ENCODE measurements at regions not wholly inside any gene's neighbourhood (a gene's known extent, or its start where the extent isn't known, plus 50 kb on each side); places are given as distances from the start of the nearest gene placed in this dataset.

GRCh38 chr1:94623560-94624148, 82.1 kb upstream of the F3 start:
- Histone ChIP-seq H3K36me3 (no peaks in the 10 kb centered on the region), H3K4me3 (no peak overlapping the region), H3K27me3 (no peaks in the 10 kb centered on the region), H3K4me1 (no peaks in the 10 kb centered on the region), H3K27ac (no peak overlapping the region), H3K9me3 (no peaks in the 10 kb centered on the region)
- intact Hi-C loops (cut with DNase I; ENCODE audit: low total_unique reads) (no loop called here), in situ Hi-C loops (cut with MboI; ENCODE audit: low sequenced_read_pairs in 4 of 4) (no loop called here)
- no peak for DNase-seq
- no peak for ATAC-seq
- TF ChIP-seq POLR2A (IDR thresholded peaks at IDR 0.05) (no peak), CTCF (IDR thresholded peaks at IDR 0.05 in 4 of 5, conservative IDR thresholded peaks at IDR 0.05 in 1 of 5) (no peak)

DNA sequence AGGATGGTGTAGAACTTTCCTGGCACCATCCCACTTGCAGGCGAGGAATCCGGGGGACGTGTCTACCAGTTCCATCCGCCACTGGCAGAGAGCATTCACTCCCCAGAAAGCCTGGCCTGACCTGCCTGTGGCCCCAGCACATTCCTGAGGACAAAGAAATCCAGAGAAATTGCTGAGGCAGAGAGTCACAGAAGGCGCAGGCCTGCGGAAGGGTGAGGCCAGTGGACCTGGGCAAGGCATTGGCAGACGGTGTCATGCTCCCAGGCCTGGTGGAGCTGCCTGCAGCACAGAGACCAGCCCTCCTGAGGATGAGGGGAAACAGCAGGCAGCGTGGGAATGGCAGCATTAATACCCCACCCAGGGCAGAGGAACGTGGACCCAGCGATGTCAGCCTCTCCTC, 81.2 kb upstream of the F3 start:
- TF ChIP-seq CTCF (IDR thresholded peaks at IDR 0.05 in 4 of 5, conservative IDR thresholded peaks at IDR 0.05 in 1 of 5) (no peak), POLR2A (IDR thresholded peaks at IDR 0.05) (no peak)
- Histone ChIP-seq H3K27ac (no peak overlapping the region), H3K9me3 (no peaks in the 10 kb centered on the region), H3K27me3 (no peaks in the 10 kb centered on the region), H3K36me3 (no peaks in the 10 kb centered on the region), H3K4me1 (no peaks in the 10 kb centered on the region), H3K4me3 (no peak overlapping the region)
- DNase-seq: no peak
- intact Hi-C loops (cut with DNase I; ENCODE audit: low total_unique reads): no loop called here
- in situ Hi-C loops (cut with MboI; ENCODE audit: low sequenced_read_pairs in 4 of 4): no loop called here
- no peak for ATAC-seq

DNA sequence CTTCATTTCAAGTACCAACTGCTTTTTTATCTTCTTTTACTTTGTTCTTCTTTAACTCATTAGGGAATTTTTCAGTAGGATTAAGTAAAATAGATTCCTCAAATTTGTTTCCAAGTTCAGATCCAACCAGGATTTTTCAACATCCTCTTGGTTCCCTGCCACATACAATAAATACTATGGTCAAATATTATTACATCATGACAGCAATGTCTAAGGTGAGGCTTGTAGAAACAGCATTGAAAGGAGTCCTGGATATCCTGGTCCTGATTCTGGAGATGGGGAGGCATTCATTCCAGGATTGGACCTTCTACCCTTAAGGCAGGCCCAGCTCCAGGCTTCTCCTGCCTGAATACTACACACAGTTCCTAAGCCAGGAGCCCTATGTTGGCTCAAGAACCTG, 80.2 kb upstream of the F3 start:
- Histone ChIP-seq H3K9me3 (no peaks in the 10 kb centered on the region), H3K4me3 (no peak overlapping the region), H3K36me3 (no peaks in the 10 kb centered on the region), H3K4me1 (no peaks in the 10 kb centered on the region), H3K27ac (no peak overlapping the region), H3K27me3 (no peaks in the 10 kb centered on the region)
- DNase-seq: no peak
- TF ChIP-seq POLR2A (IDR thresholded peaks at IDR 0.05) (no peak), CTCF (IDR thresholded peaks at IDR 0.05 in 4 of 5, conservative IDR thresholded peaks at IDR 0.05 in 1 of 5) (no peak)
- in situ Hi-C loops (cut with MboI; ENCODE audit: low sequenced_read_pairs in 4 of 4): no loop called here
- intact Hi-C loops (cut with DNase I; ENCODE audit: low total_unique reads): no loop called here
- ATAC-seq: no peak

GRCh38 chr1:94621395-94621794, 79.8 kb upstream of the F3 start:
- no peaks in the 10 kb centered on the region for H3K9me3 ChIP-seq
- no peak overlapping the region for H3K27ac ChIP-seq
- H3K4me3 ChIP-seq: no peak overlapping the region
- no peak for ATAC-seq
- H3K36me3 ChIP-seq: no peaks in the 10 kb centered on the region
- H3K4me1 ChIP-seq: no peaks in the 10 kb centered on the region
- H3K27me3 ChIP-seq: no peaks in the 10 kb centered on the region
- intact Hi-C loops (cut with DNase I; ENCODE audit: low total_unique reads) (no loop called here), in situ Hi-C loops (cut with MboI; ENCODE audit: low sequenced_read_pairs in 4 of 4) (no loop called here)
- TF ChIP-seq POLR2A (IDR thresholded peaks at IDR 0.05) (no peak), CTCF (IDR thresholded peaks at IDR 0.05 in 4 of 5, conservative IDR thresholded peaks at IDR 0.05 in 1 of 5) (no peak)
- no peak for DNase-seq
